C4-2B (cell line): ENCODE measurements at regions not wholly inside any gene's neighbourhood (a gene's known extent, or its start where the extent isn't known, plus 50 kb on each side); places are given as distances from the start of the nearest gene placed in this dataset.

Experiments used
- H3K27ac ChIP-seq: fragments of 450-650 bp; 2 replicates; pipeline ENCODE4 v1.5.1; 2017
- CTCF ChIP-seq: fragments of 450-650 bp; conservative IDR thresholded peaks from 2 replicates; pipeline ENCODE4 v1.5.1; 2017; ENCODE audit warnings: mild to moderate bottlenecking
- ZFX ChIP-seq: fragments of 450-650 bp; IDR thresholded peaks from 2 replicates; pipeline ENCODE4 v1.6.1; 2017

GRCh38 chr17:13367154-13367553, 234.6 kb downstream of the HS3ST3A1 start:
- no peak for TF ChIP-seq CTCF
- no peak for TF ChIP-seq ZFX
- H3K27ac ChIP-seq = no peak overlapping the region

GRCh38 chr17:13365331-13365730, 236.4 kb downstream of the HS3ST3A1 start:
- TF ChIP-seq ZFX = no peak
- no peak for TF ChIP-seq CTCF
- H3K27ac ChIP-seq = no peak overlapping the region

- TF ChIP-seq ZFX = no peak
- no peak for TF ChIP-seq CTCF
- no peak overlapping the region for H3K27ac ChIP-seq
Observed at GRCh38 chr17:13363771-13364170, 238.0 kb downstream of the HS3ST3A1 start.

- no peak for TF ChIP-seq CTCF
- no peak for TF ChIP-seq ZFX
- no peak overlapping the region for H3K27ac ChIP-seq
Observed at GRCh38 chr17:13362341-13363122, 239.2 kb downstream of the HS3ST3A1 start.

- no peak overlapping the region for H3K27ac ChIP-seq
- TF ChIP-seq ZFX (no peak), CTCF (no peak)
Observed at GRCh38 chr17:13359774-13360173, 242.0 kb downstream of the HS3ST3A1 start.

- TF ChIP-seq CTCF = no peak
- no peak for TF ChIP-seq ZFX
- no peak overlapping the region for H3K27ac ChIP-seq
Observed at GRCh38 chr17:13355054-13355453, 246.7 kb downstream of the HS3ST3A1 start.

GRCh38 chr17:13353590-13353989, 248.1 kb downstream of the HS3ST3A1 start:
- TF ChIP-seq ZFX = no peak
- no peak for TF ChIP-seq CTCF
- no peak overlapping the region for H3K27ac ChIP-seq
